ENCODE measurements at regions not wholly inside any gene's neighbourhood (a gene's known extent, or its start where the extent isn't known, plus 50 kb on each side); places are given as distances from the start of the nearest gene placed in this dataset.

DNA sequence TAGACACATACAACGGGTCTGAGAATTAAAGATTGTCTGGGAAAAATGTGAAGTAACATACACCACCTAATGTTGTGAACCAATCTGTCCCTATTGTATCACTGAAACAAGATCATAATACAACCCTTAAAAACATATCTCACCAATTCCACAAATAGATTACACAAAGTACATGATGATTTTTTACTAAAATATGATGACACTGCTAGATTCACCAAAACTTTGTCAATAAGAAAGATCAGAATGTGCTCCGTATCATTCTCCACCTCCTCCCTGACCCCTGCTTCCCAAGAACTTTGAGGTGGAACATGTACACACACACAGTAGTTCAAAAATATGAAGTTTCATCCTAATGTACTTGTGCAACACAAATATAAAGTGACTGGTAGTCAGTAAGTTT, 862.0 kb downstream of the PCDH18 start:
- WGBS (ENCODE audit: insufficient coverage, insufficient replicate concordance, low lambda C conversion rate, missing lambda C conversion rate), result 41% methylated on average over 2 of the region's 2 CpGs
- intact Hi-C loops (cut with micrococcal nuclease; ENCODE audit: unreplicated experiment), result no loop called here
- no peak for FAIRE-seq
- Histone ChIP-seq H3K27me3 (replicated peaks in 1 of 2; ENCODE audit: control insufficient read depth in 2 of 2, insufficient read depth in 2 of 2, low read length in 1 of 2) (no peaks in the 10 kb centered on the region), H2AFZ (ENCODE audit: control insufficient read depth, low read depth, low read length) (no peak overlapping the region), H3K9me3 (replicated peaks; ENCODE audit: control insufficient read depth, insufficient read depth, low read length) (no peaks in the 10 kb centered on the region), H3K4me1 (ENCODE audit: control insufficient read depth, insufficient read depth, low read length) (no peaks in the 10 kb centered on the region), H3K4me3 (no peak overlapping the region), H4K20me1 (ENCODE audit: control insufficient read depth, insufficient read depth) (no peaks in the 10 kb centered on the region), H3K4me2 (ENCODE audit: control insufficient read depth, insufficient read depth) (no peak overlapping the region), H3K79me2 (ENCODE audit: control insufficient read depth, insufficient read depth, low read length) (no peaks in the 10 kb centered on the region), H3K9ac (ENCODE audit: control insufficient read depth, insufficient read depth, low read length) (no peak overlapping the region), H3K36me3 (ENCODE audit: control insufficient read depth in 2 of 2, insufficient read depth in 2 of 2, low read length in 1 of 2) (no peaks in the 10 kb centered on the region), H3K27ac (ENCODE audit: control insufficient read depth, insufficient read depth) (no peak overlapping the region)
- ChIA-PET SMC1A (ENCODE audit: uncharacterized antibody, unreplicated experiment) (interaction anchor here (0.9 to 1.8 kb wide), 4 partner anchors 10 to 44 kb away, joined by 3 to 5 read pairs (median 3); no protein-coding TSS in a partner anchor), POLR2A (no interaction called here), CTCF (no interaction called here), RAD21 (ENCODE audit: unreplicated experiment) (no interaction called here)
- no TSS peak for BruUV-seq (replicated peaks)
- DNase-seq (ENCODE audit: low read depth, low spot score), result no peak
- no peak for ATAC-seq
- in situ Hi-C loops (cut with MboI), result no loop called here
- TF ChIP-seq, protein P1, sequence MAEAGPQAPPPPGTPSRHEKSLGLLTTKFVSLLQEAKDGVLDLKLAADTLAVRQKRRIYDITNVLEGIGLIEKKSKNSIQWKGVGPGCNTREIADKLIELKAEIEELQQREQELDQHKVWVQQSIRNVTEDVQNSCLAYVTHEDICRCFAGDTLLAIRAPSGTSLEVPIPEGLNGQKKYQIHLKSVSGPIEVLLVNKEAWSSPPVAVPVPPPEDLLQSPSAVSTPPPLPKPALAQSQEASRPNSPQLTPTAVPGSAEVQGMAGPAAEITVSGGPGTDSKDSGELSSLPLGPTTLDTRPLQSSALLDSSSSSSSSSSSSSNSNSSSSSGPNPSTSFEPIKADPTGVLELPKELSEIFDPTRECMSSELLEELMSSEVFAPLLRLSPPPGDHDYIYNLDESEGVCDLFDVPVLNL (IDR thresholded peaks at IDR 0.05; ENCODE audit: low read depth, low read length), result no peak
- TF ChIP-seq ETV6 (conservative IDR thresholded peaks at IDR 0.05 in 1 of 2, IDR thresholded peaks at IDR 0.05 in 1 of 2; ENCODE audit: borderline replicate concordance in 1 of 2, low read depth in 1 of 2) (no peak), HDAC6 (IDR thresholded peaks at IDR 0.05; ENCODE audit: unreplicated experiment) (no peak), ESRRA (IDR thresholded peaks at IDR 0.05; ENCODE audit: low read length) (no peak), CHD4 (IDR thresholded peaks at IDR 0.05) (no peak), POU2F2 (IDR thresholded peaks at IDR 0.05; ENCODE audit: borderline replicate concordance, low read depth, low read length) (no peak), ASH2L (IDR thresholded peaks at IDR 0.05; ENCODE audit: borderline replicate concordance, low read depth) (no peak), SMARCA5 (IDR thresholded peaks at IDR 0.05) (no peak), NR2C2 (IDR thresholded peaks at IDR 0.05; ENCODE audit: borderline replicate concordance, control insufficient read depth, insufficient read length, low read depth) (no peak), SMAD5 (IDR thresholded peaks at IDR 0.05; ENCODE audit: low read depth) (no peak), ZNF274 (IDR thresholded peaks at IDR 0.05; ENCODE audit: insufficient read depth, insufficient read length) (no peak), EP300 (IDR thresholded peaks at IDR 0.05; ENCODE audit: borderline replicate concordance in 1 of 2, control insufficient read depth in 1 of 2, low read depth in 2 of 2, low read length in 2 of 2) (no peak), PML (IDR thresholded peaks at IDR 0.05; ENCODE audit: low read length) (no peak), HDAC2 (IDR thresholded peaks at IDR 0.05) (no peak), HCFC1 (IDR thresholded peaks at IDR 0.05; ENCODE audit: low read length) (no peak)
- TF ChIP-seq, protein P2, sequence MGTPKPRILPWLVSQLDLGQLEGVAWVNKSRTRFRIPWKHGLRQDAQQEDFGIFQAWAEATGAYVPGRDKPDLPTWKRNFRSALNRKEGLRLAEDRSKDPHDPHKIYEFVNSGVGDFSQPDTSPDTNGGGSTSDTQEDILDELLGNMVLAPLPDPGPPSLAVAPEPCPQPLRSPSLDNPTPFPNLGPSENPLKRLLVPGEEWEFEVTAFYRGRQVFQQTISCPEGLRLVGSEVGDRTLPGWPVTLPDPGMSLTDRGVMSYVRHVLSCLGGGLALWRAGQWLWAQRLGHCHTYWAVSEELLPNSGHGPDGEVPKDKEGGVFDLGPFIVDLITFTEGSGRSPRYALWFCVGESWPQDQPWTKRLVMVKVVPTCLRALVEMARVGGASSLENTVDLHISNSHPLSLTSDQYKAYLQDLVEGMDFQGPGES (IDR thresholded peaks at IDR 0.05), result no peak
- TF ChIP-seq, protein P3, sequence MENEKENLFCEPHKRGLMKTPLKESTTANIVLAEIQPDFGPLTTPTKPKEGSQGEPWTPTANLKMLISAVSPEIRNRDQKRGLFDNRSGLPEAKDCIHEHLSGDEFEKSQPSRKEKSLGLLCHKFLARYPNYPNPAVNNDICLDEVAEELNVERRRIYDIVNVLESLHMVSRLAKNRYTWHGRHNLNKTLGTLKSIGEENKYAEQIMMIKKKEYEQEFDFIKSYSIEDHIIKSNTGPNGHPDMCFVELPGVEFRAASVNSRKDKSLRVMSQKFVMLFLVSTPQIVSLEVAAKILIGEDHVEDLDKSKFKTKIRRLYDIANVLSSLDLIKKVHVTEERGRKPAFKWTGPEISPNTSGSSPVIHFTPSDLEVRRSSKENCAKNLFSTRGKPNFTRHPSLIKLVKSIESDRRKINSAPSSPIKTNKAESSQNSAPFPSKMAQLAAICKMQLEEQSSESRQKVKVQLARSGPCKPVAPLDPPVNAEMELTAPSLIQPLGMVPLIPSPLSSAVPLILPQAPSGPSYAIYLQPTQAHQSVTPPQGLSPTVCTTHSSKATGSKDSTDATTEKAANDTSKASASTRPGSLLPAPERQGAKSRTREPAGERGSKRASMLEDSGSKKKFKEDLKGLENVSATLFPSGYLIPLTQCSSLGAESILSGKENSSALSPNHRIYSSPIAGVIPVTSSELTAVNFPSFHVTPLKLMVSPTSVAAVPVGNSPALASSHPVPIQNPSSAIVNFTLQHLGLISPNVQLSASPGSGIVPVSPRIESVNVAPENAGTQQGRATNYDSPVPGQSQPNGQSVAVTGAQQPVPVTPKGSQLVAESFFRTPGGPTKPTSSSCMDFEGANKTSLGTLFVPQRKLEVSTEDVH (IDR thresholded peaks at IDR 0.05; ENCODE audit: low read depth, partially characterized antibody), result no peak
